Mononuclear cell (primary cell): ENCODE measurements at regions not wholly inside any gene's neighbourhood (a gene's known extent, or its start where the extent isn't known, plus 50 kb on each side); places are given as distances from the start of the nearest gene placed in this dataset.
"Not testable (repeated sequence)": the region's sequence is repeated elsewhere in the genome, so short reads cannot be mapped to it uniquely, and the experiment has no call there.

ENCODE experiments used
- H3K27me3 ChIP-seq: 2 replicates; pipeline ENCODE4 v1.6.0; 2011; ENCODE audit warnings: low read length, control low read depth; ENCODE audit not compliant: insufficient read depth
- H3K4me1 ChIP-seq: 2 replicates; pipeline ENCODE4 v1.5.1; 2011; ENCODE audit warnings: mild to moderate bottlenecking, low read length, control low read depth; ENCODE audit not compliant: insufficient read depth
- H3K4me3 ChIP-seq: 2 replicates; pipeline ENCODE4 v1.5.1; 2011; ENCODE audit warnings: mild to moderate bottlenecking, low read length, moderate library complexity
- H3K9me3 ChIP-seq: 2 replicates; pipeline ENCODE4 v1.5.1; 2011; ENCODE audit warnings: low read depth, mild to moderate bottlenecking, control low read depth, low read length

GRCh38 chr4:26192899-26193869 lies 127.6 kb upstream of the RBPJ start:
- Histone ChIP-seq H3K9me3 (no peaks in the 10 kb centered on the region), H3K4me1 (peaks cover 20% of the 10 kb centered on the region), H3K4me3 (no peak overlapping the region), H3K27me3 (no peaks in the 10 kb centered on the region)

GRCh38 chr4:26194764-26195163 lies 126.0 kb upstream of the RBPJ start:
- Histone ChIP-seq H3K9me3 (no peaks in the 10 kb centered on the region), H3K4me1 (peaks cover 28% of the 10 kb centered on the region), H3K4me3 (no peak overlapping the region), H3K27me3 (no peaks in the 10 kb centered on the region)

GRCh38 chr4:26196567-26196966 lies 124.2 kb upstream of the RBPJ start:
- Histone ChIP-seq H3K9me3 (no peaks in the 10 kb centered on the region), H3K4me1 (peaks cover 42% of the 10 kb centered on the region), H3K4me3 (no peak overlapping the region), H3K27me3 (no peaks in the 10 kb centered on the region)

GRCh38 chr4:26197018-26197779 lies 123.6 kb upstream of the RBPJ start:
- Histone ChIP-seq H3K4me3 (no peak overlapping the region), H3K27me3 (no peaks in the 10 kb centered on the region), H3K4me1 (peaks cover 49% of the 10 kb centered on the region)

GRCh38 chr4:26198931-26199330 lies 121.9 kb upstream of the RBPJ start:
- not testable (repeated sequence) for H3K27me3 ChIP-seq, H3K4me3 ChIP-seq, H3K9me3 ChIP-seq
- peaks cover 60% of the 10 kb centered on the region for H3K4me1 ChIP-seq

More at GRCh38 chr4:26197018-26197779, 123.6 kb upstream of the RBPJ start:
- no peaks in the 10 kb centered on the region for H3K9me3 ChIP-seq

GRCh38 chr4:26199596-26199995 lies 121.2 kb upstream of the RBPJ start:
- Histone ChIP-seq H3K9me3 (no peaks in the 10 kb centered on the region), H3K4me3 (no peak overlapping the region), H3K27me3 (no peaks in the 10 kb centered on the region), H3K4me1 (peaks cover 66% of the 10 kb centered on the region)

- Histone ChIP-seq H3K9me3 (no peaks in the 10 kb centered on the region), H3K4me3 (no peak overlapping the region), H3K27me3 (no peaks in the 10 kb centered on the region), H3K4me1 (peaks cover 66% of the 10 kb centered on the region)
These were observed 119.7 kb upstream of the RBPJ start for GRCh38 chr4:26201120-26201519.

- Histone ChIP-seq H3K4me1 (peaks cover 48% of the 10 kb centered on the region), H3K9me3 (no peaks in the 10 kb centered on the region), H3K27me3 (no peaks in the 10 kb centered on the region), H3K4me3 (no peak overlapping the region)
These were observed 116.5 kb upstream of the RBPJ start for GRCh38 chr4:26204249-26204825.

- Histone ChIP-seq H3K9me3 (no peaks in the 10 kb centered on the region), H3K4me1 (peaks cover 48% of the 10 kb centered on the region), H3K4me3 (no peak overlapping the region), H3K27me3 (no peaks in the 10 kb centered on the region)
These were observed 115.9 kb upstream of the RBPJ start for GRCh38 chr4:26204911-26205370.

- Histone ChIP-seq H3K4me1 (peaks cover 35% of the 10 kb centered on the region), H3K27me3 (no peaks in the 10 kb centered on the region), H3K9me3 (no peaks in the 10 kb centered on the region), H3K4me3 (no peak overlapping the region)
These were observed 114.5 kb upstream of the RBPJ start for GRCh38 chr4:26206339-26206738.

- Histone ChIP-seq H3K4me3 (no peak overlapping the region), H3K9me3 (no peaks in the 10 kb centered on the region), H3K27me3 (no peaks in the 10 kb centered on the region), H3K4me1 (peaks cover 28% of the 10 kb centered on the region)
These were observed 113.8 kb upstream of the RBPJ start for GRCh38 chr4:26206999-26207398.

- Histone ChIP-seq H3K9me3 (no peaks in the 10 kb centered on the region), H3K4me1 (peaks cover 25% of the 10 kb centered on the region), H3K4me3 (no peak overlapping the region), H3K27me3 (no peaks in the 10 kb centered on the region)
These were observed 113.2 kb upstream of the RBPJ start for GRCh38 chr4:26207631-26208030.

GRCh38 chr4:26208237-26208994 lies 112.4 kb upstream of the RBPJ start:
- no peaks in the 10 kb centered on the region for H3K9me3 ChIP-seq

GRCh38 chr4:26209378-26209777 lies 111.4 kb upstream of the RBPJ start:
- not testable (repeated sequence) for H3K4me3 ChIP-seq, H3K27me3 ChIP-seq, H3K9me3 ChIP-seq
- H3K4me1 ChIP-seq, result peaks cover 12% of the 10 kb centered on the region

More at GRCh38 chr4:26208237-26208994, 112.4 kb upstream of the RBPJ start:
- peaks cover 21% of the 10 kb centered on the region for H3K4me1 ChIP-seq
- no peak overlapping the region for H3K4me3 ChIP-seq
- no peaks in the 10 kb centered on the region for H3K27me3 ChIP-seq
